ENCODE measurements at regions not wholly inside any gene's neighbourhood (a gene's known extent, or its start where the extent isn't known, plus 50 kb on each side); places are given as distances from the start of the nearest gene placed in this dataset.
A peak's percentile ranks its signal among the peaks of the same experiment; 100 is the strongest.
"Not testable (repeated sequence)": the region's sequence is repeated elsewhere in the genome, so short reads cannot be mapped to it uniquely, and the experiment has no call there.

- Histone ChIP-seq H2AFZ (ENCODE audit: low read depth, low read length) (peak overlapping the region; percentile 78), H3K9me3 (ENCODE audit: insufficient read depth, low read length) (no peaks in the 10 kb centered on the region), H4K20me1 (ENCODE audit: insufficient read depth, low read length) (no peaks in the 10 kb centered on the region), H3K36me3 (replicated peaks; ENCODE audit: low read depth, low read length) (peaks cover 3% of the 10 kb centered on the region), H3K79me2 (ENCODE audit: low read length) (no peaks in the 10 kb centered on the region), H3K9ac (ENCODE audit: low read length) (no peak overlapping the region), H3K27me3 (ENCODE audit: low read depth, low read length) (no peaks in the 10 kb centered on the region), H3K27ac (ENCODE audit: low read length) (no peak overlapping the region), H3K4me2 (ENCODE audit: low read length) (peak overlapping the region; percentile 41), H3K4me1 (ENCODE audit: low read length) (peaks cover 9% of the 10 kb centered on the region), H3K4me3 (ENCODE audit: low read length) (0 out of 2 replicates have a peak overlapping the region, but pooled peaks have one; percentile 1)
- TF ChIP-seq EZH2phosphoT487 (IDR thresholded peaks at IDR 0.05; ENCODE audit: low read depth) (no peak), CTCF (IDR thresholded peaks at IDR 0.05; ENCODE audit: low read depth, low read length) (no peak)
Measured at GRCh38 chr18:52152036-52152435, 188.0 kb upstream of the DCC start.

GRCh38 chr18:52156166-52156565, 183.8 kb upstream of the DCC start:
- no peak overlapping the region for H3K4me2 ChIP-seq (ENCODE audit: low read length)
- H3K27ac ChIP-seq (ENCODE audit: low read length): no peak overlapping the region
- H3K9me3 ChIP-seq (ENCODE audit: insufficient read depth, low read length): no peaks in the 10 kb centered on the region
- no peak overlapping the region for H3K9ac ChIP-seq (ENCODE audit: low read length)
- TF ChIP-seq EZH2phosphoT487 (IDR thresholded peaks at IDR 0.05; ENCODE audit: low read depth) (no peak), CTCF (IDR thresholded peaks at IDR 0.05; ENCODE audit: low read depth, low read length) (no peak)
- no peaks in the 10 kb centered on the region for H3K36me3 ChIP-seq (replicated peaks; ENCODE audit: low read depth, low read length)
- H3K4me1 ChIP-seq (ENCODE audit: low read length): peaks cover 9% of the 10 kb centered on the region
- no peaks in the 10 kb centered on the region for H3K27me3 ChIP-seq (ENCODE audit: low read depth, low read length)
- H4K20me1 ChIP-seq (ENCODE audit: insufficient read depth, low read length): no peaks in the 10 kb centered on the region
- H2AFZ ChIP-seq (ENCODE audit: low read depth, low read length): no peak overlapping the region
- H3K79me2 ChIP-seq (ENCODE audit: low read length): no peaks in the 10 kb centered on the region
- H3K4me3 ChIP-seq (ENCODE audit: low read length): no peak overlapping the region

- TF ChIP-seq EZH2phosphoT487 (IDR thresholded peaks at IDR 0.05; ENCODE audit: low read depth): no peak
- no peak for TF ChIP-seq CTCF (IDR thresholded peaks at IDR 0.05; ENCODE audit: low read depth, low read length)
- Histone ChIP-seq H2AFZ (ENCODE audit: low read depth, low read length) (no peak overlapping the region), H3K79me2 (ENCODE audit: low read length) (no peaks in the 10 kb centered on the region), H3K4me2 (ENCODE audit: low read length) (no peak overlapping the region), H3K36me3 (replicated peaks; ENCODE audit: low read depth, low read length) (no peaks in the 10 kb centered on the region), H4K20me1 (ENCODE audit: insufficient read depth, low read length) (no peaks in the 10 kb centered on the region), H3K4me3 (ENCODE audit: low read length) (no peak overlapping the region), H3K9me3 (ENCODE audit: insufficient read depth, low read length) (peaks cover 29% of the 10 kb centered on the region), H3K27ac (ENCODE audit: low read length) (no peak overlapping the region), H3K9ac (ENCODE audit: low read length) (no peak overlapping the region), H3K27me3 (ENCODE audit: low read depth, low read length) (no peaks in the 10 kb centered on the region), H3K4me1 (ENCODE audit: low read length) (no peaks in the 10 kb centered on the region)
Measured at GRCh38 chr18:52160636-52161035, 179.4 kb upstream of the DCC start.

- Histone ChIP-seq H3K4me2 (ENCODE audit: low read length) (no peak overlapping the region), H2AFZ (ENCODE audit: low read depth, low read length) (no peak overlapping the region), H3K4me1 (ENCODE audit: low read length) (no peaks in the 10 kb centered on the region), H3K36me3 (replicated peaks; ENCODE audit: low read depth, low read length) (no peaks in the 10 kb centered on the region), H3K9ac (ENCODE audit: low read length) (no peak overlapping the region), H3K79me2 (ENCODE audit: low read length) (no peaks in the 10 kb centered on the region), H3K4me3 (ENCODE audit: low read length) (no peak overlapping the region), H4K20me1 (ENCODE audit: insufficient read depth, low read length) (no peaks in the 10 kb centered on the region), H3K27ac (ENCODE audit: low read length) (no peak overlapping the region), H3K9me3 (ENCODE audit: insufficient read depth, low read length) (peaks cover 32% of the 10 kb centered on the region), H3K27me3 (ENCODE audit: low read depth, low read length) (no peaks in the 10 kb centered on the region)
- no peak for TF ChIP-seq EZH2phosphoT487 (IDR thresholded peaks at IDR 0.05; ENCODE audit: low read depth)
- no peak for TF ChIP-seq CTCF (IDR thresholded peaks at IDR 0.05; ENCODE audit: low read depth, low read length)
Measured at GRCh38 chr18:52163478-52163877, 176.5 kb upstream of the DCC start.

- H3K27me3 ChIP-seq (ENCODE audit: low read depth, low read length); H3K36me3 ChIP-seq (replicated peaks; ENCODE audit: low read depth, low read length); H3K4me1 ChIP-seq (ENCODE audit: low read length); H3K9ac ChIP-seq (ENCODE audit: low read length); H4K20me1 ChIP-seq (ENCODE audit: insufficient read depth, low read length); H2AFZ ChIP-seq (ENCODE audit: low read depth, low read length); H3K4me2 ChIP-seq (ENCODE audit: low read length); H3K79me2 ChIP-seq (ENCODE audit: low read length); H3K4me3 ChIP-seq (ENCODE audit: low read length); H3K27ac ChIP-seq (ENCODE audit: low read length): not testable (repeated sequence)
- peaks cover 24% of the 10 kb centered on the region for H3K9me3 ChIP-seq (ENCODE audit: insufficient read depth, low read length)
Measured at GRCh38 chr18:52168131-52168530, 171.9 kb upstream of the DCC start.
